ENCODE measurements at regions not wholly inside any gene's neighbourhood (a gene's known extent, or its start where the extent isn't known, plus 50 kb on each side); places are given as distances from the start of the nearest gene placed in this dataset.

DNA sequence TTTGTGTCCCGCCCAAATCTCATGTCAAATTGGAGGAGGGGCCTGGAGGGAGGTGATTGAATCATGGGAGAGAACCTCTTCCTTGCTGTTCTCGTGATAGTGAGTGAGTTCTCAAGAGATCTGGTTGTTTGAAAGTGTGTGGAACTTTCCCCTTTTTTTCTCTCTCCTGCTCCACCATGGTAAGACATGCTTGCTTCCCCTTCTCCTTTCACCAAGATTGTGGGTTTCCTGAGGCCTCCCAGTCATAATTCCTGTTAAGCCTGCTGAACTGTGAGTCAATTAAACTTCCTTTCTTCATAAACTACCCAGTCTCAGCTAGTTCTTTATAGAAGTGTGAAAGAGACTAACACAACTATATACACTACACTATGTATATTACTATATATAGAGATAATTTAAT is 697.8 kb upstream of the HS3ST1 start:
- Histone ChIP-seq H3K27ac (ENCODE audit: low read length) (no peak overlapping the region), H4K20me1 (ENCODE audit: low read length) (no peaks in the 10 kb centered on the region), H3F3A (ENCODE audit: low read length, unreplicated experiment) (no peaks in the 10 kb centered on the region), H3K4me3 (ENCODE audit: low read length) (no peak overlapping the region), H3K9ac (ENCODE audit: low read length) (no peak overlapping the region), H3K9me2 (replicated peaks; ENCODE audit: low read length) (no peaks in the 10 kb centered on the region), H2AFZ (ENCODE audit: low read length) (no peak overlapping the region), H3K4me2 (ENCODE audit: low read length) (no peak overlapping the region), H3K4me1 (ENCODE audit: insufficient read depth, low read length) (no peaks in the 10 kb centered on the region), H3K79me2 (ENCODE audit: low read length) (no peaks in the 10 kb centered on the region), H3K27me3 (ENCODE audit: low read length) (no peaks in the 10 kb centered on the region), H3K36me3 (ENCODE audit: low read depth, low read length) (no peaks in the 10 kb centered on the region), H3K9me3 (ENCODE audit: low read length) (no peaks in the 10 kb centered on the region)
- intact Hi-C loops (cut with micrococcal nuclease) = no loop called here
- no TSS peak for BruUV-seq (replicated peaks)
- no peak for TF ChIP-seq EZH2 (IDR thresholded peaks at IDR 0.05; ENCODE audit: low read length, unreplicated experiment)
- no peak for TF ChIP-seq EZH2phosphoT487 (IDR thresholded peaks at IDR 0.05; ENCODE audit: borderline replicate concordance, low read length)
- TF ChIP-seq, protein P1, sequence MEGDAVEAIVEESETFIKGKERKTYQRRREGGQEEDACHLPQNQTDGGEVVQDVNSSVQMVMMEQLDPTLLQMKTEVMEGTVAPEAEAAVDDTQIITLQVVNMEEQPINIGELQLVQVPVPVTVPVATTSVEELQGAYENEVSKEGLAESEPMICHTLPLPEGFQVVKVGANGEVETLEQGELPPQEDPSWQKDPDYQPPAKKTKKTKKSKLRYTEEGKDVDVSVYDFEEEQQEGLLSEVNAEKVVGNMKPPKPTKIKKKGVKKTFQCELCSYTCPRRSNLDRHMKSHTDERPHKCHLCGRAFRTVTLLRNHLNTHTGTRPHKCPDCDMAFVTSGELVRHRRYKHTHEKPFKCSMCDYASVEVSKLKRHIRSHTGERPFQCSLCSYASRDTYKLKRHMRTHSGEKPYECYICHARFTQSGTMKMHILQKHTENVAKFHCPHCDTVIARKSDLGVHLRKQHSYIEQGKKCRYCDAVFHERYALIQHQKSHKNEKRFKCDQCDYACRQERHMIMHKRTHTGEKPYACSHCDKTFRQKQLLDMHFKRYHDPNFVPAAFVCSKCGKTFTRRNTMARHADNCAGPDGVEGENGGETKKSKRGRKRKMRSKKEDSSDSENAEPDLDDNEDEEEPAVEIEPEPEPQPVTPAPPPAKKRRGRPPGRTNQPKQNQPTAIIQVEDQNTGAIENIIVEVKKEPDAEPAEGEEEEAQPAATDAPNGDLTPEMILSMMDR (conservative IDR thresholded peaks at IDR 0.05; ENCODE audit: low read depth, low read length) = no peak
- ChIA-PET POLR2A (ENCODE audit: unreplicated experiment) (no interaction called here), CTCF (no interaction called here)
- ATAC-seq (no peak), DNase-seq (no peak)

- H2AFZ ChIP-seq (ENCODE audit: low read length) = no peak overlapping the region
- H3K9me3 ChIP-seq (ENCODE audit: low read length) = no peaks in the 10 kb centered on the region
- BruUV-seq (replicated peaks) = no TSS peak
- ATAC-seq (no peak), DNase-seq (no peak)
- H3K79me2 ChIP-seq (ENCODE audit: low read length) = no peaks in the 10 kb centered on the region
- intact Hi-C loops (cut with micrococcal nuclease) = no loop called here
- no peaks in the 10 kb centered on the region for H4K20me1 ChIP-seq (ENCODE audit: low read length)
- ChIA-PET CTCF (no interaction called here), POLR2A (ENCODE audit: unreplicated experiment) (no interaction called here)
- H3K4me1 ChIP-seq (ENCODE audit: insufficient read depth, low read length) = no peaks in the 10 kb centered on the region
- no peaks in the 10 kb centered on the region for H3K36me3 ChIP-seq (ENCODE audit: low read depth, low read length)
- H3K4me2 ChIP-seq (ENCODE audit: low read length) = no peak overlapping the region
- H3K9ac ChIP-seq (ENCODE audit: low read length) = no peak overlapping the region
- TF ChIP-seq EZH2phosphoT487 (IDR thresholded peaks at IDR 0.05; ENCODE audit: borderline replicate concordance, low read length) (no peak), EZH2 (IDR thresholded peaks at IDR 0.05; ENCODE audit: low read length, unreplicated experiment) (no peak)
- TF ChIP-seq, protein P1 (conservative IDR thresholded peaks at IDR 0.05; ENCODE audit: low read depth, low read length) = no peak
- no peak overlapping the region for H3K4me3 ChIP-seq (ENCODE audit: low read length)
- no peak overlapping the region for H3K27ac ChIP-seq (ENCODE audit: low read length)
- H3F3A ChIP-seq (ENCODE audit: low read length, unreplicated experiment) = no peaks in the 10 kb centered on the region
- H3K9me2 ChIP-seq (replicated peaks; ENCODE audit: low read length) = no peaks in the 10 kb centered on the region
- no peaks in the 10 kb centered on the region for H3K27me3 ChIP-seq (ENCODE audit: low read length)
These were observed 695.4 kb upstream of the HS3ST1 start for GRCh38 chr4:12124138-12124537.

DNA sequence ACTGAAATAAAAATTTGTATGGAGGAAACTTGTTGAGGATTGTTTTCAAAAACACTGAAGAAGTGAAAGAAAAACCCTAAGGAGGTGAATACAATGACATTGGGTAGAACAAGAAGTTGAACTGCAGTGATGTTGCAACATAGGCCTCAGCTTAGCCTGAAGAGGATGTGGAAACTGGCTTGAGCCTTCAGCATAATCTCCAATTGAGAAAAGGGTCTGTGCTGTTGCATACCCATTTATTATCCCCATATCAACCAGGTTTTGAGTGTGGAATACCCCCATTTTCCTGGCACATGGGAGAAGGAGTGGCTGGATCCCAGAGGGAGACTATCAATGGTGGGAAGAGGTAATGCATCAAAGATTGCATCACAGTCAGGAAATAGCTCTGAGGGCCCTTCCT is 695.0 kb upstream of the HS3ST1 start:
- TF ChIP-seq EZH2 (IDR thresholded peaks at IDR 0.05; ENCODE audit: low read length, unreplicated experiment) = no peak
- DNase-seq = no peak
- Histone ChIP-seq H2AFZ (ENCODE audit: low read length) (no peak overlapping the region), H3K36me3 (ENCODE audit: low read depth, low read length) (no peaks in the 10 kb centered on the region), H3K4me2 (ENCODE audit: low read length) (no peak overlapping the region), H3K4me3 (ENCODE audit: low read length) (no peak overlapping the region), H3K79me2 (ENCODE audit: low read length) (no peaks in the 10 kb centered on the region), H3K9me3 (ENCODE audit: low read length) (no peaks in the 10 kb centered on the region), H3K27ac (ENCODE audit: low read length) (no peak overlapping the region), H4K20me1 (ENCODE audit: low read length) (no peaks in the 10 kb centered on the region), H3K9ac (ENCODE audit: low read length) (no peak overlapping the region), H3K9me2 (replicated peaks; ENCODE audit: low read length) (no peaks in the 10 kb centered on the region), H3F3A (ENCODE audit: low read length, unreplicated experiment) (no peaks in the 10 kb centered on the region), H3K4me1 (ENCODE audit: insufficient read depth, low read length) (no peaks in the 10 kb centered on the region), H3K27me3 (ENCODE audit: low read length) (no peaks in the 10 kb centered on the region)
- ChIA-PET POLR2A (ENCODE audit: unreplicated experiment) (no interaction called here), CTCF (no interaction called here)
- ATAC-seq = no peak
- no TSS peak for BruUV-seq (replicated peaks)
- intact Hi-C loops (cut with micrococcal nuclease) = no loop called here

Data from PC-3 (cell line).